Endodermal cell (in vitro differentiated cells): ENCODE measurements at regions not wholly inside any gene's neighbourhood (a gene's known extent, or its start where the extent isn't known, plus 50 kb on each side); places are given as distances from the start of the nearest gene placed in this dataset.

Experiments used
- DNase-seq: peaks from one replicate; pipeline ENCODE4 v3.0.0-alpha.2; 2017
- H3K27ac ChIP-seq: 2 replicates; pipeline ENCODE4 v1.5.1; 2013; ENCODE audit warnings: mild to moderate bottlenecking, low read depth, low read length, moderate library complexity
- H3K27me3 ChIP-seq: 2 replicates; pipeline ENCODE4 v1.6.1; 2013; ENCODE audit warnings: mild to moderate bottlenecking, low read length, moderate library complexity; ENCODE audit not compliant: insufficient read depth, control insufficient read depth, poor library complexity, severe bottlenecking
- H3K36me3 ChIP-seq: 2 replicates; pipeline ENCODE4 v1.7.0; 2013; ENCODE audit warnings: mild to moderate bottlenecking, low read length, moderate library complexity; ENCODE audit not compliant: control insufficient read depth, insufficient read depth
- H3K4me1 ChIP-seq: one replicate; pipeline ENCODE4 v1.7.0; 2013; ENCODE audit warnings: low read length; ENCODE audit not compliant: control insufficient read depth, insufficient read depth
- H3K4me3 ChIP-seq: 2 replicates; pipeline ENCODE4 v1.5.1; 2013; ENCODE audit warnings: mild to moderate bottlenecking, low read length, moderate library complexity
- H3K9ac ChIP-seq: 2 replicates; pipeline ENCODE4 v1.6.1; 2013; ENCODE audit warnings: mild to moderate bottlenecking, low read length, moderate library complexity; ENCODE audit not compliant: poor library complexity, severe bottlenecking; ENCODE audit errors: extremely low read depth
- H3K9me3 ChIP-seq: 2 replicates; pipeline ENCODE4 v1.6.1; 2013; ENCODE audit warnings: mild to moderate bottlenecking, low read length, moderate library complexity; ENCODE audit not compliant: control insufficient read depth
- H3K27ac Mint-ChIP-seq: 2 replicates; pipeline ENCODE4 v1.8.0; 2020; ENCODE audit warnings: mixed read lengths
- H3K27me3 Mint-ChIP-seq: 2 replicates; pipeline ENCODE4 v1.8.0; 2021; ENCODE audit warnings: mild to moderate bottlenecking, mixed read lengths; ENCODE audit not compliant: insufficient read depth
- H3K36me3 Mint-ChIP-seq: 2 replicates; pipeline ENCODE4 v1.8.0; 2020; ENCODE audit warnings: low read depth, mixed read lengths
- H3K4me1 Mint-ChIP-seq: 2 replicates; pipeline ENCODE4 v1.8.0; 2020; ENCODE audit warnings: mixed read lengths
- H3K4me3 Mint-ChIP-seq: 2 replicates; pipeline ENCODE4 v1.8.0; 2020; ENCODE audit warnings: mild to moderate bottlenecking, moderate library complexity, mixed read lengths
- H3K9me3 Mint-ChIP-seq: 2 replicates; pipeline ENCODE4 v1.8.0; 2020; ENCODE audit warnings: mild to moderate bottlenecking, mixed read lengths
- CTCF ChIP-seq: fragments of 200-600 bp; sonication (generic); conservative IDR thresholded peaks from 2 replicates; pipeline ENCODE4 v1.5.0; 2021; ENCODE audit warnings: antibody characterized with exemption, mild to moderate bottlenecking
- WGBS, 2 experiments: methylation state at CpG; one replicate each; pipeline versions ENCODE4 v1.1.5 to v1.1.7; 2013; ENCODE audit warnings: missing lambda C conversion rate in 2 of 2, mixed read lengths in 1 of 2; ENCODE audit not compliant: insufficient coverage in 1 of 2, insufficient read length in 1 of 2; 5-methylcytosine and 5-hydroxymethylcytosine counted together

DNA sequence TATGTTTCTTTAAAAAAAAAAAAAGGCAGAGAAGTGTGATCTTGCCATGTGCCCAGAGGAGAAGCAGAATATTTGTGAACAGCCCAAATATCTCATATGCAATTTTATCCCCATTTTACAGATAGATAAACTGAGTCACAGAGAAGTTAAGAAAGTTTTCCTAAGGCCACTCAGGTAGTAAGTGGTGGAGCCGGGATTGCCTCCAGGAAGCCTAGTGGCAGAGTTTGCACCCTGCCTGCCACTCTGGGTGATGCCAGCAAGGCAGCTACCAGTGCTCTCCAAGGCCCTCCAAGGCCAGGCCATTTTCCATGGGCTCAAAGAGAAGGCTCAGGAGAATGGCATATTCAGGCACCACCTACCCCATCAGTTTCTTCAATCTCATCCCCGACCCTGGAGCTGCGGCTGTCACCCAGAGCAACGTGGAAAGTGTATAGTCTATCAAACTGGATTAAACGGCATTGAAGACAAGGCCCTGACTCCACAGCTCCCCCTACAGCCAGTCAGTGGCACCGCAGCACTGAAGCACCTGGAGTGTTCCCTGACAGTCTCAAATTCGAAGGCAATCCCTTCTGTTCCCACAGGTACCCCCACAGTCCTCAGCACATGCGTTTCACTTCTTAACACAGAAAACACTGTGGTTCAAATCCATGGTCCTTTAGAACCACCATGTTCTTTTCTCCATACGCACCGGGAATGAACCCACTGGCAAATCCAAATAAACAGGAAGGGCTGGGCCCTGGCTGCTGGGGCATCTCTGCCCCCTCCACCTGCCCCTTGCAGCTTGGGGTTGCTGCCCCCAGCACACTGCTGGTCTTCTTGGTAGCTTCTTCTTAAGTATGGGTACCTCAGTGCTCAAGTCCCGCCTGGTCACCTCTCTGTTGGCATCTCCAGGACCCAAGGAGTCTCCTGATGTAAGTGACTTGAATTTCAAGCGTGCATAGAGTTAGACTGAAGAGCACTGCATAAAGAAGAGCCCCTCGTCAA, 175.3 kb downstream of the INHBB start:
- Histone ChIP-seq H3K9ac (no peak overlapping the region), H3K9me3 (no peaks in the 10 kb centered on the region), H3K36me3 (no peaks in the 10 kb centered on the region), H3K4me3 (no peak overlapping the region), H3K27ac (no peak overlapping the region), H3K4me1 (no peaks in the 10 kb centered on the region), H3K27me3 (peaks cover 13% of the 10 kb centered on the region)
- H3K27me3 Mint-ChIP-seq: peaks cover 36% of the 10 kb centered on the region
- H3K4me1 Mint-ChIP-seq: peaks cover 10% of the 10 kb centered on the region
- H3K4me3 Mint-ChIP-seq: no peak overlapping the region
- H3K36me3 Mint-ChIP-seq: no peaks in the 10 kb centered on the region
- WGBS, 2 experiments: 55% methylated on average over 13 of the region's 13 CpGs
- TF ChIP-seq CTCF: peak; percentile 95
- no peak overlapping the region for H3K27ac Mint-ChIP-seq
- DNase-seq: peak; percentile 90
- no peaks in the 10 kb centered on the region for H3K9me3 Mint-ChIP-seq

DNA sequence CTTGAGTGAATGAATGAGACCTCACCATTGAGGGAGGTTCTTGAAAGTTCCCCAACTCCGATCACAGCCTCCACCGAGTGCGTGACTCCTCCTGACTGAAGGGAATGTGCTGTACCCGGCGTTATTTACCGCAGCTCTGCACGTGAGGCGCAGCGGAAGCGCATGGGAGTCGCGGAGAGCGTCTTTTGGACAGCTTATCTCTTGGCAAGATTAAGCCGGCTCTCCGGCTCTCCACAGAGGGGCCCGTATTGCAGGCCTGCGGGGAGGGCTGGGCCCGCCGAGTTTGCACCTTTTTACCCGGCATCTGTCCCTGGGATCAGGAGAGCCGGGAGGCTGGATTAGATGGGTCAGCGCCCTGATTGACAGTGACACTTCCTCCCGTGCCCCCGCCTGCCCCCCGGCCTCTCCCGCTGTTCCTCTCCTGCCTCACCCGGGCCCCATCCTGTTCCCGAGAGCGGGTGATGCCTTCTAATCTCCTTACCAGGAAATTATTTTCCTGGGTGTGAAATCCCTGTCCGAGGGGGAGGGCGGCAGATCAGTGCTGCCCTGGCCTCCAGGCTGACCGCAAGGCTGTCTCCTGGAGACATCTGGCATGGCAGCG, 176.3 kb downstream of the INHBB start:
- H3K4me3 Mint-ChIP-seq: no peak overlapping the region
- Histone ChIP-seq H3K27ac (no peak overlapping the region), H3K9ac (no peak overlapping the region), H3K27me3 (peaks cover 11% of the 10 kb centered on the region), H3K4me1 (no peaks in the 10 kb centered on the region), H3K9me3 (no peaks in the 10 kb centered on the region), H3K4me3 (no peak overlapping the region), H3K36me3 (no peaks in the 10 kb centered on the region)
- peaks cover 8% of the 10 kb centered on the region for H3K4me1 Mint-ChIP-seq
- H3K27me3 Mint-ChIP-seq: peaks cover 26% of the 10 kb centered on the region
- no peaks in the 10 kb centered on the region for H3K9me3 Mint-ChIP-seq
- no peak for TF ChIP-seq CTCF
- no peak overlapping the region for H3K27ac Mint-ChIP-seq
- 92 to 93% methylated on average over 23 to 33 of the region's 33 CpGs for WGBS, 2 experiments
- DNase-seq: no peak
- no peaks in the 10 kb centered on the region for H3K36me3 Mint-ChIP-seq

DNA sequence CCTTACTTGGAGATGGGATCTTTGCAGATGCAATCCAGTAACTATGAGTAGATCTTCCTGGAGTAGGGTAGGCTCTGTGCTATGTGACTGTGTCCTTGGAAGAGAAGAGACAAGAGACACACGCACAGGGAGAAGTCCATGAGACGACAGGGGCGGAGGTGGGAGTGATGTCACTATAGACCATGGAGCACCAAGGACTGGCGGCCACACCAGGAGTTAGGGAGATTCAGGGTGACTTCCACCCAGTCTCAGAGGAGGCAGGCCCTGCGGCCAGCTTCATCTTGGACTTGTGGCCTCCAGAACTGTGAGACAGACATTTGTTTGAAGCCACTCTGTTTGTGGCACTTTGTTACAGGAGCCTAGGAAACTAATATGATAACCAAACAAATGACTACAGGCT, 177.8 kb downstream of the INHBB start:
- Mint-ChIP-seq H3K27ac (no peak overlapping the region), H3K4me3 (no peak overlapping the region)

More for the DNA sequence above, 177.8 kb downstream of the INHBB start:
- Histone ChIP-seq H3K9me3 (no peaks in the 10 kb centered on the region), H3K27ac (no peak overlapping the region), H3K27me3 (peaks cover 6% of the 10 kb centered on the region), H3K4me1 (no peaks in the 10 kb centered on the region), H3K4me3 (no peak overlapping the region), H3K9ac (no peak overlapping the region), H3K36me3 (no peaks in the 10 kb centered on the region)
- H3K27me3 Mint-ChIP-seq: peaks cover 26% of the 10 kb centered on the region
- no peak for TF ChIP-seq CTCF
- DNase-seq: no peak
- peaks cover 8% of the 10 kb centered on the region for H3K4me1 Mint-ChIP-seq
- 95 to 100% methylated on average over 5 of the region's 5 CpGs for WGBS, 2 experiments
- no peaks in the 10 kb centered on the region for H3K36me3 Mint-ChIP-seq
- H3K9me3 Mint-ChIP-seq: no peaks in the 10 kb centered on the region
